Tibial nerve (tissue), 3 donors: ENCODE measurements at regions not wholly inside any gene's neighbourhood (a gene's known extent, or its start where the extent isn't known, plus 50 kb on each side); places are given as distances from the start of the nearest gene placed in this dataset.

ENCODE experiments used
- EP300 ChIP-seq, 2 donors: sonication (generic); formaldehyde crosslinking; IDR thresholded peaks; one replicate each; pipeline ENCODE4 v1.6.1; 2017; ENCODE audit warnings: antibody characterized with exemption in 2 of 2, mild to moderate bottlenecking in 1 of 2
- POLR2A ChIP-seq, 2 donors: fragments of 450-650 bp; IDR thresholded peaks; one replicate each; pipeline ENCODE4 v1.6.1; 2017; ENCODE audit warnings: antibody characterized with exemption in 2 of 2, mild to moderate bottlenecking in 2 of 2, moderate library complexity in 2 of 2

- TF ChIP-seq EP300 (IDR thresholded peaks at IDR 0.05) (no peak), POLR2A (IDR thresholded peaks at IDR 0.05) (no peak)
These were observed 51.0 kb upstream of the UNC93A start for GRCh38 chr6:167240034-167240541.
